Upper lobe of left lung (tissue), 6 donors: ENCODE measurements at regions not wholly inside any gene's neighbourhood (a gene's known extent, or its start where the extent isn't known, plus 50 kb on each side); places are given as distances from the start of the nearest gene placed in this dataset.

Source experiments
- ATAC-seq, 2 donors: fragments of 200-7000 bp; cut with Tn5 transposase; one replicate each; pipeline ENCODE4 v1.9.1; 2022; ENCODE audit warnings: mild to moderate bottlenecking in 2 of 2, moderate library complexity in 2 of 2; ENCODE audit not compliant: low FRiP score in 2 of 2
- DNase-seq, 2 donors: peaks; one replicate each; pipeline ENCODE4 v3.0.0-alpha.2; 2019 to 2020
- H3K27ac ChIP-seq, 4 donors: fragments of 200-600 bp; sonication (generic); one replicate each; pipeline ENCODE4 v1.5.1; 2016 to 2019
- H3K27me3 ChIP-seq, 4 donors: fragments of 200-600 bp; sonication (generic); one replicate each; pipeline ENCODE4 v1.5.1; 2017 to 2019
- H3K36me3 ChIP-seq, 4 donors: fragments of 200-600 bp; sonication (generic); one replicate each; pipeline ENCODE4 v1.5.1; 2016 to 2019
- H3K4me1 ChIP-seq, 4 donors: fragments of 200-600 bp; sonication (generic); one replicate each; pipeline ENCODE4 v1.5.1; 2018 to 2019
- H3K4me3 ChIP-seq, 4 donors: fragments of 200-600 bp; sonication (generic); one replicate each; pipeline ENCODE4 v1.5.1; 2017 to 2019; ENCODE audit warnings: mild to moderate bottlenecking in 2 of 4, moderate library complexity in 1 of 4
- H3K9me3 ChIP-seq, 4 donors: fragments of 200-600 bp; sonication (generic); one replicate each; pipeline ENCODE4 v1.5.1; 2018 to 2019
- EP300 ChIP-seq, 4 donors: sonication (generic); formaldehyde crosslinking; IDR thresholded peaks; one replicate each; pipeline ENCODE4 v1.5.1; 2017; ENCODE audit warnings: antibody characterized with exemption in 4 of 4, control low read depth in 2 of 4
- POLR2A ChIP-seq, 4 donors: fragments of 450-650 bp; IDR thresholded peaks; one replicate each; pipeline ENCODE4 v1.5.1; 2016 to 2017; ENCODE audit warnings: antibody characterized with exemption in 4 of 4, mild to moderate bottlenecking in 2 of 4
- POLR2AphosphoS5 ChIP-seq, 2 donors: sonication (generic); formaldehyde crosslinking; IDR thresholded peaks; one replicate each; pipeline ENCODE4 v1.5.1; 2017; ENCODE audit warnings: antibody characterized with exemption in 2 of 2
- WGBS, 2 donors: methylation state at CpG; one replicate each; pipeline ENCODE4 v1.1.5; 2017 to 2018; 5-methylcytosine and 5-hydroxymethylcytosine counted together
- TF ChIP-seq, protein P1 (sequence below), 6 experiments: fragments of 450-650 bp in 4 of 6; fragments of 200-600 bp in 2 of 6; sonication (generic) in 2 of 6; IDR thresholded peaks; one replicate each; pipeline ENCODE4 v1.5.1; 2016 to 2019; ENCODE audit warnings: antibody characterized with exemption in 6 of 6
- donor health status: DM: no; HTN: no; CAD: no; lungs with moderate emphysema.
- donor health status: DM: no; HTN: yes; CAD: no; lungs with severe emphysema.

DNA sequence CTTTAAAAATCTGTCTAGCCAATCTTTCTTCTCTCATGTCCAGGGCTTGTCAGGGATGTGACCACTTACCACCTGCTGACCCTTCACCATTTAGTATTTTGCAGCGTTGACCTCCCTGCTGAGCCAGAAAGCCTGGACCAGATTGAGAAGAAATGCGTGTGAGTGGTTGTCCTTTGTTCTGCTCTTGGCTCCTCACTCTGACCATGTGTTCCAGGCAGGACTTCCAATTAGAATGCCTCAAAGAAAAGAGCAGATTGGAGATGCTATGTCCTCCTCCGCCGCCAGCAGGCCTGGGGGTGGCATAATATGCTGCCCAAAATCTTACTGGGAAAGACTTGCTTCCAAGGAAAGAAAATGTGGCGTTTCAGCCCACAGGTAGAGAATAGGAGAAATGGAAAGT lies 894.1 kb downstream of the SLC4A3 start:
- no peaks in the 10 kb centered on the region for H3K4me1 ChIP-seq
- TF ChIP-seq POLR2AphosphoS5 (IDR thresholded peaks at IDR 0.05) (no peak), EP300 (IDR thresholded peaks at IDR 0.05) (no peak), POLR2A (IDR thresholded peaks at IDR 0.05) (no peak)
- TF ChIP-seq, protein P1, sequence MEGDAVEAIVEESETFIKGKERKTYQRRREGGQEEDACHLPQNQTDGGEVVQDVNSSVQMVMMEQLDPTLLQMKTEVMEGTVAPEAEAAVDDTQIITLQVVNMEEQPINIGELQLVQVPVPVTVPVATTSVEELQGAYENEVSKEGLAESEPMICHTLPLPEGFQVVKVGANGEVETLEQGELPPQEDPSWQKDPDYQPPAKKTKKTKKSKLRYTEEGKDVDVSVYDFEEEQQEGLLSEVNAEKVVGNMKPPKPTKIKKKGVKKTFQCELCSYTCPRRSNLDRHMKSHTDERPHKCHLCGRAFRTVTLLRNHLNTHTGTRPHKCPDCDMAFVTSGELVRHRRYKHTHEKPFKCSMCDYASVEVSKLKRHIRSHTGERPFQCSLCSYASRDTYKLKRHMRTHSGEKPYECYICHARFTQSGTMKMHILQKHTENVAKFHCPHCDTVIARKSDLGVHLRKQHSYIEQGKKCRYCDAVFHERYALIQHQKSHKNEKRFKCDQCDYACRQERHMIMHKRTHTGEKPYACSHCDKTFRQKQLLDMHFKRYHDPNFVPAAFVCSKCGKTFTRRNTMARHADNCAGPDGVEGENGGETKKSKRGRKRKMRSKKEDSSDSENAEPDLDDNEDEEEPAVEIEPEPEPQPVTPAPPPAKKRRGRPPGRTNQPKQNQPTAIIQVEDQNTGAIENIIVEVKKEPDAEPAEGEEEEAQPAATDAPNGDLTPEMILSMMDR (IDR thresholded peaks at IDR 0.05) = no peak
- H3K36me3 ChIP-seq = no peaks in the 10 kb centered on the region
- H3K27ac ChIP-seq = no peak overlapping the region
- no peaks in the 10 kb centered on the region for H3K9me3 ChIP-seq
- H3K27me3 ChIP-seq = no peaks in the 10 kb centered on the region
- WGBS, 2 donors = 82 to 90% methylated on average over 5 of the region's 5 CpGs
- H3K4me3 ChIP-seq = no peak overlapping the region
- DNase-seq (no peak), ATAC-seq (no peak)

DNA sequence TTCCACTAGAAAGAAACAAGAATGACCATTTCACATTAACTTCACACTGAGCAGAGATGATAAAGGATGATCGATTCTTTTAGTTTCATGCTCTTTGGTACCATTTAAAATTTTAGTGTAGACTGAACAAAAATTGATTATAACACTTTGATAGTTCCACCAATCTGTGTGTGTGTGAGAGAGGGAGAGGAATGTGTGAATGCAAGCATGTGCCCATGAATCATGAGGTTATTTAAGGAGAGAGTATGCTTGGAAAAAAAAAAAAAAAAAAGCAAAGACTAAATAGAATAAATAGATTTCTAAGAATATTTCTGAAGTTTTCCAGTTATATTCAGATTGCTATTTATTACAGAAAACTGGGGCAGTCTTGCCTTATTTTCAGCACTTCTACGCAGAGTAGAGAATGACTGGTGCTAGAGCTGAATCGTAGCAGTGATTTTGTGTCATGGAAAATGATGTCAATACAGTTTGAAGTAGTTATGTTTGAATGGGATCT lies 900.8 kb downstream of the SLC4A3 start:
- 81 to 85% methylated on average over 3 of the region's 3 CpGs for WGBS, 2 donors
- H3K9me3 ChIP-seq = peaks cover 0 to 4% (median 0%) of the 10 kb centered on the region in 4 donors
- no peak overlapping the region for H3K4me3 ChIP-seq
- H3K36me3 ChIP-seq = no peaks in the 10 kb centered on the region
- no peaks in the 10 kb centered on the region for H3K4me1 ChIP-seq
- DNase-seq = no peak
- TF ChIP-seq POLR2AphosphoS5 (IDR thresholded peaks at IDR 0.05) = no peak
- TF ChIP-seq POLR2A (IDR thresholded peaks at IDR 0.05) = no peak
- no peak for TF ChIP-seq EP300 (IDR thresholded peaks at IDR 0.05)
- TF ChIP-seq, protein P1 (IDR thresholded peaks at IDR 0.05) = no peak
- no peak for ATAC-seq
- no peaks in the 10 kb centered on the region for H3K27me3 ChIP-seq
- no peak overlapping the region for H3K27ac ChIP-seq

DNA sequence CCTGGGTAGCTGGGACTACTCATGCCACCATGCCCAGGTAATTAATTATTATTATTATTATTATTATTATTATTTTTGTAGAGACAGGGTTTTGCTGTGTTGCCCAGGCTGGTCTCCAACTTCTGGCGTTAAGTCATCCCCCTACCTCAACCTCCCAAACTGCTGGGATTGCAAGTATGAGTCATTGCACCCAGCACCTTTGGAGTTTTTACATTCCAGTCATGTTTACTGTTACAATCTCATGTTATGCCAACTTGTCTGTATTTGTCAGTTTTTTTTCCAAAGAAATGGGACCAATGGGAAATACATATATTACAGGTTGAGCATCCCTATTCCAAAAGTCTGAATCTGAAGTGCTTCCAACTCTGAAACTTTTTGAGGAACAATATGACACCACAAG lies 903.8 kb downstream of the SLC4A3 start:
- H3K4me3 ChIP-seq = no peak overlapping the region
- ATAC-seq (no peak), DNase-seq (no peak)
- WGBS, 2 donors = 89 to 95% methylated on average over 1 of the region's 1 CpG
- peaks cover 0 to 4% (median 1%) of the 10 kb centered on the region in 4 donors for H3K9me3 ChIP-seq
- TF ChIP-seq POLR2AphosphoS5 (IDR thresholded peaks at IDR 0.05) = no peak
- no peak for TF ChIP-seq POLR2A (IDR thresholded peaks at IDR 0.05)
- TF ChIP-seq EP300 (IDR thresholded peaks at IDR 0.05) = no peak
- TF ChIP-seq, protein P1 (IDR thresholded peaks at IDR 0.05) = no peak
- H3K4me1 ChIP-seq = no peaks in the 10 kb centered on the region
- no peak overlapping the region for H3K27ac ChIP-seq
- H3K36me3 ChIP-seq = no peaks in the 10 kb centered on the region
- H3K27me3 ChIP-seq = no peaks in the 10 kb centered on the region

DNA sequence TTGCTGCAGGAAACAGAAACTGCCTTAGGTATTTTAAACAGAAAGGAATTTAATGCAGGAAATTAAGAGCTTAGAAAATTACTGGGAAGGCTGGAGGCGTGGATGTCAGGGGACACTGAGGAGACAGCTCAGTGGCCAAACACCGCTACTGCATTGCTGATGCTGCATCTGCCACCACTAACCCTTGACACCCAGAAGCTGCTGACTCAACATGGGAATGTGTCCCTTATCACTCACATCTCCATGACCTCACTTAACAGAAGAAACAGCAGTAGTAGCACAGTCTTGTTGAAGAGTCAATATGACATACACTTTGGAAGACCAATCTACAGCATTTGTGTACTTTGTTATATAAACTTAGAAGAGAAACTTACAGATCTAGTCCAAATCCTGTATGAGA lies 906.1 kb downstream of the SLC4A3 start:
- DNase-seq = no peak
- no peak for ATAC-seq
- no peak overlapping the region for H3K27ac ChIP-seq
- 53 to 75% methylated on average over 2 of the region's 2 CpGs for WGBS, 2 donors
- H3K9me3 ChIP-seq = peaks cover 0 to 4% (median 1%) of the 10 kb centered on the region in 4 donors
- no peaks in the 10 kb centered on the region for H3K36me3 ChIP-seq
- no peak for TF ChIP-seq EP300 (IDR thresholded peaks at IDR 0.05)
- TF ChIP-seq, protein P1 (IDR thresholded peaks at IDR 0.05) = no peak
- TF ChIP-seq POLR2AphosphoS5 (IDR thresholded peaks at IDR 0.05) = no peak
- no peak for TF ChIP-seq POLR2A (IDR thresholded peaks at IDR 0.05)
- no peaks in the 10 kb centered on the region for H3K27me3 ChIP-seq
- H3K4me1 ChIP-seq = no peaks in the 10 kb centered on the region
- no peak overlapping the region for H3K4me3 ChIP-seq

DNA sequence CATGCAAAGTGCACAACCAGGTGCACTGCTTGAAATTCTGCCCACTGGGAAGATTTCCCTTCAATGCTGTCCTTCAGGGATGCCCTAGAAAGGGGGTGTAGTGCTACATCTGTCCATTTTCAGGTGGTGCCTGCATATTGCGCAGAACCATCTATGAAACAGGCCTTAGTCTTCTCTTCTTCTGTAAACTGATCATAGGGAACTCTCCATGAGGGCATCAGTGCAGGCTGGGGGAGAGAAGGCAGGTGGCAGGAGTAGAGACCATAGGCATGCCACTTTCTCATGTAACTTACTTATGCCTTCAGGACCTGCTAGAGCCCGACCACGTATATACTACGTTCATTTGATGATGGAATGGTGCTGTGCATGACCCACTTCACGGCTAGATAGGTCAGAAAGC lies 912.1 kb downstream of the SLC4A3 start:
- 74 to 77% methylated on average over 4 to 5 of the region's 5 CpGs for WGBS, 2 donors
- no peaks in the 10 kb centered on the region for H3K4me1 ChIP-seq
- H3K4me3 ChIP-seq = no peak overlapping the region
- ATAC-seq (no peak), DNase-seq (no peak)
- no peaks in the 10 kb centered on the region for H3K27me3 ChIP-seq
- no peak overlapping the region for H3K27ac ChIP-seq
- TF ChIP-seq POLR2AphosphoS5 (IDR thresholded peaks at IDR 0.05) (no peak), EP300 (IDR thresholded peaks at IDR 0.05) (no peak), POLR2A (IDR thresholded peaks at IDR 0.05) (no peak)
- TF ChIP-seq, protein P1 (IDR thresholded peaks at IDR 0.05) = no peak
- H3K9me3 ChIP-seq = peaks cover 0 to 15% (median 0%) of the 10 kb centered on the region in 4 donors
- H3K36me3 ChIP-seq = no peaks in the 10 kb centered on the region
